Heart right ventricle (tissue), 16 donors: ENCODE measurements at regions not wholly inside any gene's neighbourhood (a gene's known extent, or its start where the extent isn't known, plus 50 kb on each side); places are given as distances from the start of the nearest gene placed in this dataset.

Experiments used
- ATAC-seq, 8 donors: fragments of 200-7000 bp; cut with Tn5 transposase; one replicate each; pipeline ENCODE4 v1.9.1; 2020; ENCODE audit warnings: mild to moderate bottlenecking in 8 of 8, moderate library complexity in 8 of 8, moderate number of reproducible peaks in 1 of 8
- DNase-seq, 2 donors: peaks; one replicate each; pipeline ENCODE4 v3.0.0-alpha.2; 2020
- H3K27ac ChIP-seq, 10 donors: fragments of 200-600 bp; sonication (generic) in 2 of 10; one replicate each; pipeline versions ENCODE4 v1.5.0 to v1.8.0; 2020 to 2022; ENCODE audit warnings: mild to moderate bottlenecking in 3 of 10
- H3K27me3 ChIP-seq, 7 donors: fragments of 200-600 bp; one replicate each; pipeline ENCODE4 v1.8.0; 2021 to 2022; ENCODE audit warnings: mild to moderate bottlenecking in 2 of 7
- H3K36me3 ChIP-seq, 9 donors: fragments of 200-600 bp; sonication (generic) in 1 of 9; one replicate each; pipeline versions ENCODE4 v1.5.0 to v1.8.0; 2020 to 2022; ENCODE audit warnings: mild to moderate bottlenecking in 2 of 9
- H3K4me1 ChIP-seq, 9 donors: fragments of 200-600 bp; sonication (generic) in 1 of 9; one replicate each; pipeline versions ENCODE4 v1.5.0 to v1.8.0; 2020 to 2022; ENCODE audit warnings: mild to moderate bottlenecking in 4 of 9
- H3K4me3 ChIP-seq, 10 donors: fragments of 200-600 bp; sonication (generic) in 2 of 10; one replicate each; pipeline versions ENCODE4 v1.5.0 to v1.8.0; 2020 to 2022; ENCODE audit warnings: mild to moderate bottlenecking in 7 of 10, moderate library complexity in 2 of 10
- H3K9me3 ChIP-seq, 11 donors: fragments of 200-600 bp in 10 of 11; sonication (generic) in 2 of 11; one replicate each; pipeline versions ENCODE4 v1.5.0 to v1.8.0; 2013 to 2022; ENCODE audit warnings: mild to moderate bottlenecking in 2 of 11, control low read depth in 1 of 11, moderate library complexity in 1 of 11
- CTCF ChIP-seq, 9 donors: fragments of 200-600 bp; sonication (generic) in 2 of 9; IDR thresholded peaks; one replicate each; pipeline versions ENCODE4 v1.5.0 to v1.8.0; 2021 to 2022; ENCODE audit warnings: antibody characterized with exemption in 9 of 9, mild to moderate bottlenecking in 5 of 9, moderate library complexity in 1 of 9
- WGBS, 2 donors: extraction: QIAGEN DNeasy Blood & Tissue Kit; methylation state at CpG; one replicate each; pipeline ENCODE4 v1.1.7; 2013; ENCODE audit warnings: inconsistent platforms in 1 of 2; 5-methylcytosine and 5-hydroxymethylcytosine counted together
- intact Hi-C, 10 donors: fragments of 100-400 bp; cut with DNase I; formaldehyde crosslinking; loops; one replicate each; pipeline versions ENCODE4 v1.11.1 to v1.14.2; 2022
- donor health status: Arrhythmogenic right ventricular cardiomyopathy.
- donor health status: ischemic (EF 13 %, LVEDD 7.1; RV severe dilation, severe dysfunction).
- donor health status: healthy with polysubstance abuse.
- donor health status: DM: no; HTN: yes; CAD: no.
- donor health status: DM: no; HTN: no; CAD: no.
- donor health status: ischemic (EF 25% LVEDD 6.9; RV normal size, moderate dysfunction).
- donor health status: ischemic (EF 25% LVEDD 5.7; RV mildly dilated, moderate dysfunction).
- donor health status: healthy.
- donor health status: DM: yes; HTN: yes; CAD: no.
- donor health status: Ischemic cardiomyopathy.
- donor health status: ischemic (EF 35%, LVEDD 5.7; RV mildly dilated, moderate dysfunction).
- donor health status: nonischemic (EF 11% LVEDD 7.7; RV severe dilation, severe dysfunction).
- donor health status: DM: yes; HTN: yes; CAD: no.
- donor health status: PGD.
- donor health status: ischemic (EF 29% LVEDD 5.4; RV normal size, mild dysfunction).
- donor health status: nonischemic (EF 23%, LVEDD 6.1; RV moderate dilation, normal function).

GRCh38 chr11:98874050-98874449, 146.7 kb upstream of the CNTN5 start:
- ATAC-seq: no peak
- peaks cover 0 to 8% (median 0%) of the 10 kb centered on the region in 11 donors for H3K9me3 ChIP-seq
- TF ChIP-seq CTCF (IDR thresholded peaks at IDR 0.05): no peak
- 46 to 79% methylated on average over 2 of the region's 2 CpGs for WGBS, 2 donors
- intact Hi-C loops: no loop called here
- H3K27me3 ChIP-seq: no peaks in the 10 kb centered on the region
- no peaks in the 10 kb centered on the region for H3K36me3 ChIP-seq
- no peak overlapping the region for H3K4me3 ChIP-seq
- no peak overlapping the region for H3K27ac ChIP-seq
- no peak for DNase-seq
- H3K4me1 ChIP-seq: no peaks in the 10 kb centered on the region

GRCh38 chr11:98895936-98896335, 124.8 kb upstream of the CNTN5 start:
- intact Hi-C loops: no loop called here
- ATAC-seq (no peak), DNase-seq (no peak)
- Histone ChIP-seq H3K9me3 (peaks cover 0 to 38% (median 0%) of the 10 kb centered on the region in 11 donors), H3K36me3 (no peaks in the 10 kb centered on the region), H3K27ac (no peak overlapping the region), H3K4me3 (no peak overlapping the region), H3K4me1 (no peaks in the 10 kb centered on the region), H3K27me3 (no peaks in the 10 kb centered on the region)
- no peak for TF ChIP-seq CTCF (IDR thresholded peaks at IDR 0.05)
- 91% methylated on average over 1 of the region's 1 CpG for whole genome bisulfite sequencing, 2 donors

- H3K4me1 ChIP-seq: no peaks in the 10 kb centered on the region
- intact Hi-C loops: no loop called here
- no peak for TF ChIP-seq CTCF (IDR thresholded peaks at IDR 0.05)
- DNase-seq (no peak), ATAC-seq (no peak)
- H3K27ac ChIP-seq: no peak overlapping the region
- peaks cover 0 to 3% (median 0%) of the 10 kb centered on the region in 11 donors for H3K9me3 ChIP-seq
- H3K4me3 ChIP-seq: no peak overlapping the region
- no peaks in the 10 kb centered on the region for H3K36me3 ChIP-seq
- H3K27me3 ChIP-seq: no peaks in the 10 kb centered on the region
- WGBS, 2 donors: 59 to 68% methylated on average over 1 of the region's 1 CpG
These were observed 79.8 kb upstream of the CNTN5 start for GRCh38 chr11:98940913-98941312.

GRCh38 chr11:98944461-98944860, 76.3 kb upstream of the CNTN5 start:
- Histone ChIP-seq H3K4me3 (no peak overlapping the region), H3K4me1 (no peaks in the 10 kb centered on the region), H3K27me3 (no peaks in the 10 kb centered on the region), H3K36me3 (no peaks in the 10 kb centered on the region), H3K27ac (no peak overlapping the region), H3K9me3 (no peaks in the 10 kb centered on the region)
- intact Hi-C loops: no loop called here
- ATAC-seq (no peak), DNase-seq (no peak)
- WGBS, 2 donors: 82% methylated on average over 2 of the region's 2 CpGs
- no peak for TF ChIP-seq CTCF (IDR thresholded peaks at IDR 0.05)

GRCh38 chr11:98952107-98952506, 68.6 kb upstream of the CNTN5 start:
- ATAC-seq: no peak
- Histone ChIP-seq H3K4me3 (no peak overlapping the region), H3K27ac (no peak overlapping the region), H3K27me3 (peaks cover 0 to 4% (median 0%) of the 10 kb centered on the region in 7 donors), H3K9me3 (no peaks in the 10 kb centered on the region), H3K4me1 (no peaks in the 10 kb centered on the region), H3K36me3 (no peaks in the 10 kb centered on the region)
- WGBS, 2 donors: 90 to 94% methylated on average over 2 of the region's 2 CpGs
- intact Hi-C loops: no loop called here
- no peak for DNase-seq
- no peak for TF ChIP-seq CTCF (IDR thresholded peaks at IDR 0.05)
